ENCODE measurements at regions not wholly inside any gene's neighbourhood (a gene's known extent, or its start where the extent isn't known, plus 50 kb on each side); places are given as distances from the start of the nearest gene placed in this dataset.

- Histone ChIP-seq H3K27ac (peak overlapping the region in 1 of 2 donors; percentile 24), H3K27me3 (no peaks in the 10 kb centered on the region), H3K4me3 (no peak overlapping the region), H3K9me3 (no peaks in the 10 kb centered on the region), H3K4me1 (no peaks in the 10 kb centered on the region), H3K36me3 (ENCODE audit: low read depth, missing control alignments) (no peaks in the 10 kb centered on the region)
- TF ChIP-seq POLR2A (IDR thresholded peaks at IDR 0.05), result no peak
- TF ChIP-seq CTCF (IDR thresholded peaks at IDR 0.05), result no peak
- intact Hi-C loops (cut with DNase I; ENCODE audit: low total_unique reads), result no loop called here
- whole genome bisulfite sequencing, 2 donors, result 58 to 59% methylated on average over 3 of the region's 3 CpGs
- no peak for DNase-seq
Measured at GRCh38 chr14:53807542-53807941, 149.1 kb downstream of the BMP4 start.

- Histone ChIP-seq H3K27me3 (no peaks in the 10 kb centered on the region), H3K9me3 (no peaks in the 10 kb centered on the region), H3K4me1 (no peaks in the 10 kb centered on the region), H3K27ac (peak overlapping the region in 1 of 2 donors; percentile 24), H3K36me3 (ENCODE audit: low read depth, missing control alignments) (no peaks in the 10 kb centered on the region), H3K4me3 (no peak overlapping the region)
- WGBS, 2 donors, result 37 to 46% methylated on average over 2 of the region's 2 CpGs
- TF ChIP-seq CTCF (IDR thresholded peaks at IDR 0.05) (no peak), POLR2A (IDR thresholded peaks at IDR 0.05) (no peak)
- no peak for DNase-seq
- intact Hi-C loops (cut with DNase I; ENCODE audit: low total_unique reads), result no loop called here
Measured at GRCh38 chr14:53807108-53807507, 149.5 kb downstream of the BMP4 start.

- Histone ChIP-seq H3K9me3 (no peaks in the 10 kb centered on the region), H3K27me3 (no peaks in the 10 kb centered on the region), H3K4me3 (no peak overlapping the region), H3K4me1 (no peaks in the 10 kb centered on the region), H3K36me3 (ENCODE audit: low read depth, missing control alignments) (no peaks in the 10 kb centered on the region), H3K27ac (no peak overlapping the region)
- TF ChIP-seq CTCF (IDR thresholded peaks at IDR 0.05) (no peak), POLR2A (IDR thresholded peaks at IDR 0.05) (no peak)
- no peak for DNase-seq
- intact Hi-C loops (cut with DNase I; ENCODE audit: low total_unique reads), result no loop called here
- 81 to 92% methylated on average over 1 of the region's 1 CpG for WGBS, 2 donors
Measured at GRCh38 chr14:53796734-53797133, 159.9 kb downstream of the BMP4 start.

GRCh38 chr14:53793790-53794505 is 162.7 kb downstream of the BMP4 start:
- H3K9me3 ChIP-seq, result no peaks in the 10 kb centered on the region
- H3K4me1 ChIP-seq, result no peaks in the 10 kb centered on the region
- intact Hi-C loops (cut with DNase I; ENCODE audit: low total_unique reads), result no loop called here
- H3K27ac ChIP-seq, result no peak overlapping the region
- TF ChIP-seq CTCF (IDR thresholded peaks at IDR 0.05) (no peak), POLR2A (IDR thresholded peaks at IDR 0.05) (no peak)
- DNase-seq, result no peak
- H3K36me3 ChIP-seq (ENCODE audit: low read depth, missing control alignments), result no peaks in the 10 kb centered on the region
- no peaks in the 10 kb centered on the region for H3K27me3 ChIP-seq
- no peak overlapping the region for H3K4me3 ChIP-seq
- WGBS, 2 donors, result 60 to 63% methylated on average over 2 of the region's 2 CpGs

GRCh38 chr14:53792909-53793308 is 163.7 kb downstream of the BMP4 start:
- no peaks in the 10 kb centered on the region for H3K27me3 ChIP-seq
- H3K9me3 ChIP-seq, result no peaks in the 10 kb centered on the region
- no peak overlapping the region for H3K27ac ChIP-seq
- no peak for TF ChIP-seq POLR2A (IDR thresholded peaks at IDR 0.05)
- no peak for TF ChIP-seq CTCF (IDR thresholded peaks at IDR 0.05)
- WGBS, 2 donors, result 98 to 100% methylated on average over 1 of the region's 1 CpG
- H3K36me3 ChIP-seq (ENCODE audit: low read depth, missing control alignments), result no peaks in the 10 kb centered on the region
- H3K4me3 ChIP-seq, result no peak overlapping the region
- intact Hi-C loops (cut with DNase I; ENCODE audit: low total_unique reads), result no loop called here
- H3K4me1 ChIP-seq, result no peaks in the 10 kb centered on the region
- no peak for DNase-seq

Measured in testis (tissue), 2 donors.